ENCODE measurements at regions not wholly inside any gene's neighbourhood (a gene's known extent, or its start where the extent isn't known, plus 50 kb on each side); places are given as distances from the start of the nearest gene placed in this dataset.
"Not testable (repeated sequence)": the region's sequence is repeated elsewhere in the genome, so short reads cannot be mapped to it uniquely, and the experiment has no call there.

DNA sequence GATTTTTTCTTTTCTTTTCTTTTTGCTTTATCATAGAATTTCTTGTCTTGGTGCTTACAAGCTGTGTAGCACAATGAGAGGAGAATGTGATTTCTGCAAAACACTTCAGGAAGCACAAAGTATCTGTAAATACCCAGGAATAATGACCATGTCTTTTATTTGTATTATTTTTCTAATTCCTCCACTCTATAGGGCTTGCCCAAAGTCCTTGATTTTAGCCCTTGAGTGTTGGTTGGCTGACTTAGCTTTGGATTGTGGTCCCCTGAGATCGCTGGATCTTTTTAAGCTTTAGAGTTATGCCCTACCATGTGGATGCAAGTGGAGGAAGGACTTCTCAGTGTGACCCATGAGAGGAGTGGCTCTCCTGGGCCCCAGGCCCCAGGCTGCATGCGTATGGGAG is 52.2 kb downstream of the HOXC4 start:
- not testable (repeated sequence) for DNase-seq

DNA sequence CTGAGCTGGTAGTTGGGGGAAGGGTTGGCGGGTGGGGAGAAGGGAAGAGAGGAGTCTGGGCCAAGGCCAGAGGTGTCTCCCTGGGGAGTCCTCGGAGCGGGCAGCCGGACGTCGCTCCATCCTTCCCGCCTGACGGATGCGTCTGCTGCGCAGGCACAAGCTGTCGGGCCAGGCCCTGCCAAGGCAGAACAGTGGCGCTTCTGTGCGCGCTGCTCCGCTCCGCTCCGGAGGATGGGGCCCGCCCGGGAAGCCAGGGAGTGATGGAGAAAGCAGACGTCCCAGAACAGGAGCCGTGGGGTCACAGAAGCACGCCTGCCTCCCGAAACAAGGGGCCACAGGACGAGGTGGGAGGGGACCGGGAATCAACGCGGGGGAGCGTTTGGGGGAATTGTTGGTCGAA is 52.6 kb downstream of the HOXC4 start:
- not testable (repeated sequence) for DNase-seq

DNA sequence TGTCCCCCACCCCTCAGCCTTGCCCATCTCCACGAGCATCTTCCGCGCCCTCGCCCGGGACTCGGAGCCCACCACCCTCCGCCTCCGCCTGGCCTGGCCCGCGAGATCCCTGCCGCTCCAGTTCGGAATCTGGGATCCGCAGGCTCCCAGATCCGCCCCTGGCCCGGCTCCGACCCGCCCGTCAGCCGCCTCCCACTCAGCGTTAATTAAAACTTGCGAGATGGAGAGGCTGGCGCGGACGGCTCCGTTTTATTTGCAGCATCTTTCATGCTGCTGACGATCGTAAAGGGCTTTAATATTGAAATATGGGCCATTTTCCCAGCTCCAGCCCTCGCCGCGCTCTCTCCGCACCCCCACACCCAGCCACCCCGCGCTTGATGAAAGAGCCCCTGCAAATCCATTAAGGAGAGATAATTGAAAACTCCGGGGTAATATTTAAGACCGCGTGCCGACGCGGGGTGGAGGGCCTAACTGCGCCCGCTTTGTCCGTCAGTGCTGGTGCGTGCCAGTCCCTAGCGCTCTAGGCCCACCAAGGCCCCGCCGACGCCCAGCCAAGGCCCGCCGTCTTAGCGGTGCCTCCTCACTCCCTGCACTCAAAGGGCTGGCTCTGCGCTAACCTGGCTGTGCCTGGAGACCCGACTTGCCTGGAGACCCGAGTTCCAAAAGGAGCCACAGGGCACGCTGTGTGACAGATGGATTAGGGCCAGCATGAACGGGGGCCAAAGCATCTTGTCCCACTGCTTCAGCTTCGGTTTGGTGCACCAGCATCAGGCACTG is 53.4 kb downstream of the HOXC4 start:
- not testable (repeated sequence) for DNase-seq

DNA sequence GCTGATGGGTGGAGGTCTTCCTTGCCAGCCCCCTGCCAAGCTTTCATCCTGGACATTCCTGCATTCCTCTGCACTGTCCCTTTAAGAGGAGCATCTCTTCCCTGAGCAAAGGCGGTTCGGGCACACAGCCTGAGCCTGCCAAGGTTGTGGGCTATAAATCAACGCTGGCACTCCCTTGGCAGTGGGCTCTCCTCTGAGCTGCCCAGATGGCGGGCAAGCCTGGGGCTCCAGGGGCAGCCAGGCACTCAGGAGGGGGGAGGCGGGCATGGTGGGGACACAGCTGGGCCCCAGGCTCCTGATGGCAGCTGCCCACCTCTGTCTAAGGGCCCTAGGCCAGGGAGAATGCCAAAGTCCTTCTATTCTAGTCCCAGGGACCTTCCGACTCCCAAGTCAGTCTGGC is 58.7 kb downstream of the HOXC4 start:
- not testable (repeated sequence) for DNase-seq

DNA sequence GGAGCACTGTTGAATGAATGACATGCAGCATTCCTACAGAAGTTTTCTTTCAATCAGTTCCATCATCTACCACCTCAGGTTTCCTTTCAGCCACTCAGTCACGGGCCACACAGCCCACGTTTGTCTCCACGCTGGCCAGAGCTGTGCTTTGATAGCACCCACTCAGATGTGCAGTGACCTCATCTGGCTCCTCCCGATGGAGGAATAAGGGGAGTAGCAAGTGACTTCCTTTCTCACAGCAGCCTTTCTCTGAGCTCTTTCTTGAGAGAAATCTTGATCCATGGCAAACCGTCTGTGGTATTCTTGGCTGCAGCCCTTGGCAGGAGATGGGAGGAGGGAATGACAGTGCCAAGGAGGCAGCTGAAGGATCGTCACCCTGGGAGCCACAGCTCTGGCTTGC is 62.4 kb downstream of the HOXC4 start:
- DNase-seq, result not testable (repeated sequence)

DNA sequence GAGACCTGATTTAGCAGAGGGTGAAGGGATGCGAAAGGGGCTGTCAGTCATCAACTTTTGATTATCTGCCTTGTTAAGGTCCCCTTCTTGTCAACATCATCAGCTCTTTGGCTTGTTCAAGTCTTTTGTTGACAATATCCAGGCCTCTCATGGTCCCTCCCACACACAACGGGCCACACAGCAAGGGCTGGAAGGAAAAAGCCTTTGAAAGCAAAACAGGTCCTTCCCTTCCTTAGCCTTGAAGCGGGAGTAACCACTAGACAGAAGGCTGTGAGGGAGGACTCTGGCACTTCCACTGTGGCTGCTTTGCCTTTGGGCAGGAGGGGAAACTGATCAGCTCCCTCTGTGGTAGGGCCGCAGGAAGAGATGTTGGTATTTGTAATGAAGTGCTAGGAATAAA is 63.8 kb downstream of the HOXC4 start:
- DNase-seq, result not testable (repeated sequence)

DNA sequence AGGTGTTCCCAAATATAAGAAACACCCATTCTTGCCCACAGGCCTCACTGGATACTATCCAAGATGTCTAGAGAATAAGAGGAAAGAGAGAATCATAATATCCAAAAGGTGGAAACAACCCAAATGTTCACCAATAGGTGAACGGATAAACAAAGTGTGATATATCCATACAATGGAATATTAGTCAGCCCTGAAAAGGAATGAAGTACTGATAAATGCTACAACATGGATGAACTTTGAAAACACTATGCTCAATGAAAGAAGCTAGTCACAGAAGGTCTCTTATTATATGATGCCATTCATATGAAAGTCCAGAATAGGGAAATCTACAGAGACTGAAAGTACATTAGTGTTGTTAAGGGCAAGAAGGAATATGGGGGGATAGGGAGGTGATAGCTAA is 65.4 kb downstream of the HOXC4 start:
- not testable (repeated sequence) for DNase-seq

DNA sequence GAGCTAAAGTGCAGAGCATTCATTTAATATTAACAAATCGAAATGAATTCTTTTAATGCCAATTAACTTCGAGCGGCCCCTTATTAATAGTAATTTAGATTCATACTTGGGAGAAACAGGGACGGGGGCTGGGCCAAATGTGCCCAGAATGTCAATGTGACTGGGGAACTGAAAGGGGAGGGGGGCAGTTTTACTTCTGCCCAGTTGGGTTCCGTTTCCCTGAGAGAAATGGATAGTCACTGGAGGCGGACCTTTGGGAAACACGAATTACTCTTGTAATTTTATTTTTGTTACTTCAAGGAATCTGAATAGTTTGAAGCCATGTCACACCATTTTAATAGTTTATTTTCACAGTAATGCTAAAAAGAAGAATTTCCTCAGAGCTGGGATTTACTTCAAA is 64.8 kb downstream of the SMUG1 start:
- DNase-seq, result not testable (repeated sequence)

DNA sequence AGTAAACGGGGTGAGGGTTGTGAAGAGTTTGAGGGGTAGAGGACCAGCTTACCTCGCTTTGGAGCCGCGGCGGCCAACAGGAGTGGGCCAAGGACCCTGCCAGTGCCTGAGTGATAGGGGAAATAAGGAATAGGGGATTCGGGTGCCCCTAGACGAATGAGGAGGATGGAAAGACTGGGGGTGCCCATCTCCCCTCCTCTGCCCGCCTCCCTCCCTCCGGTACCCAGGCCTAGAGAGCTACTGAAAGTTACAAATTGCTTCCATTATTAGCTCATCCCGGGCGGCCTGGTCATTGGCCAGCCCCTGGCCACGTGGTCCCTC is 63.1 kb downstream of the SMUG1 start:
- DNase-seq, result not testable (repeated sequence)

DNA sequence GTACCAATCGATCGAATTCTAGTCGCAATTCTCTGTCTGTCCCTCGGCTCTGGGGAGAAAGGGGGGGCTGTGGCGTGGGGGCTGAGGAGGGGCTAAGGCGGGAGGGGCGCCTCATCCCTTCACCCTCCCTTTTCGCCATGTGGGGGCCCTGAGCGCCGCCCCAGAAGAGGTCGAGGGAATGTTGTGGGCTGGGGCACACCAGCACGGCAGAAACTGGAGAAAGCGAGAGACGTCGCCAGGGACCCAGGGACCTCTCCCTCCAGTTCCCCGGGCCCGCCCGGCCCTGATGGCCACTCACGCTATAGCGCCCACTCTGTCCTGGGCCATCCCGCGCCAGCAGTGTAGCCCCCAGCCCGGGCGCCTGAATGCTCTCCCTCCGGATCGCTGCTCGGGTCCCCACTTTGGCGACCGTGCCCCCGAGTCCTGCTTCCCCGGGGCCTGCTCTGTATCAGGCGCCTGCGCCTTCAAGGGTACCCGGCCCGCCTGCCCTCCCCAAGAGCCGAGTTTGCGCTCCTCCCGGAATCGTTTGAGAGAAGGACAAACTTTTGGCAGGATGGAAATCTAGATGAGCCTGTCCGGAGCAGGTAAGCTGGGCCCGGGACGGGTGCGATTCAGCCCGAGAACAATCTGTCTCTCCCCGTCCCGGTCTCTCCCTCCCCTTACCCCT is 62.6 kb downstream of the SMUG1 start:
- DNase-seq, result peak; percentile 10

DNA sequence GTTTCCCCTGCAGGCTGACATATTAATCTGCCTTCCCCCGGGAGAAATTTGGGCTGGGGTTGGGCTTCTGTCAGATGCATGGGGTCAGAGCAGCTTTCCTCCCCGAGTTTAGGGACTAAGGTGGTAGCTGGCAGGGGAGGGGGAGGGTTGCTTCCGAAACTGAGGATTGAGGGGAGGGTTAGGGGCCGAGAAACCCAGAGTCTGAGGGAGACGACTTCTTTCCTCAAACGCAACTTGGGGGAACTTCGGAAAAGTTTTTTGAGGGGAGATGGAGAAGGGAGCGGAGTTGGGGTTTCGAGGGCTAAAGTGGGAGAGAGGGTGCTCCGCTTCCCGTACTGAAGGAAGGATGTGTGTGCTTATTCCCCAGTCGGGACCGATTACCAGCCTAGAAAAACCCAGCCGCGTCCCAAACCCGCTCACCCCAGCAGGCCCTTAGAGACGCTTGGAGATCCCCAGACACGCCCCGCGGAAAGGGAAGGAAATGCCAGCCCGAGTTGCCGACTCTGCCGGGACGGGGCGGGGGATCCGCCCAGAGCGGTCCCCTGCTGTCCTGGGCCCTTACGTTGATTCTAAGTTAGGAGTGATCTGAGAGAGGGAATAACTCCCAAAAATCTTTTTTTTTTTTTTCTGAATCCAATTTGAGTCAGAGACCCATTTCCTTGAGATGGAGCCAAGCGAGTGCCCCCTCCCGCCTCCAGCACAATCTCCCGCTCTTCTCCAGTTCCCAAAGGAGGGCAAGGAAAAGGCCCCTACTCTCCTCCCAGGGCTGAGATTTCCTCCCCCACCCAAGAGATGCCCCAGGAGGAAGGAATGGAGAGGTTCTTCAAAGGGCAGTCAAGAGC is 61.9 kb downstream of the SMUG1 start:
- DNase-seq, result no peak

DNA sequence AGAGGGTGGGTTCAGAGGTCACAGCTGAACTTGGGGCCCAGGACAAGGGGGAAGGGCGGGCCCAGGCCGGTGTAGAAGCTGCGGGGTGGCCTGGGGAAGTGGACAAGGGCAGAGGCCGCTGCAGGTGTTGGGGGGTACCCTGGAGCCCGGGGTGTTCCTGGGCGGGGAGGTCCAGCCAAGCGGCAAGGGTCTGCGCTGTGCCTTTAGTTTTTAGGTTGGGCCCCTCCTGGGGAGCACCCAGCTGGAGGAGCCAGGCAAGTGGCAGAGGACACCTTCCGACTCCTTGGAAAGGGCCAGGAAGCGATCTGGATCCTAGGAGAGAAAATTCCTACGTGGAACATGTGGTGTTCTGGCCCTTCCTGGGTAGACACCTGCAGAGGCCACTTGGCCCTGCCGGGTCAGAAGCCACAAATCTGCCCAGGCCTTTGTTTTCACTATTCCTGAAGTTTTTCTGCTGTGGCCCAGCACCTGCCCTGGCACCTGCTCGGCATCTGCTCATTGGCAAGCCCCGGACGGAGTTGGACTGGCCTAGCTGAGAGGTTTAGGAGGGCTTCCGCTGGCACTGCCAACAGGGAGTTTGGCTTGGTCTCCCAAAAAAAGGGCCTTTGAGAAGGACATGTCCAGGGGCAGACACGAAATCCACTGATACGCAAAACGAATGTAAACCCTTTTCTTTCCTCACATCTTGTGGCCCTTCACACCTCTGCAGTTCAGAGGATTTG is 61.1 kb downstream of the SMUG1 start:
- DNase-seq, result no peak

DNA sequence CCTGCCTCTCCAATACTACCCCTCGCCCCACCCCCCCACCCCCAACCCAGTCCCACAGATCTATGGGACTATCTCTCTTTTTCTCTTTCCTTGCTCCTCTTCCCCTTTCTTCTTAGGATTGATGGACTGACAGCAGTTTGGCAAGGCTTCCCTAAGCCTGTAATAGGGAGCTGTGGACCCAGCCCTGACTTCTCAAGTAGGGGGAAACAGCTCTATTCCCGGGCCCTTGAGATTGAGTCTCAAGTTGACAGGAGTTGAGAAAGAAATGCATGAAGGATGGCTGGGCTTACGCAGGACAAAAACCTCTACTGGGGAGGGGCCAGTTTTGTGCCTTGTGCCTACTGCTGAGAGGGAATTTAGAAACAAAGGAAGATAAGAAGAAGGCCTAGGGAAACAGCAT is 60.4 kb downstream of the SMUG1 start:
- no peak for DNase-seq

DNA sequence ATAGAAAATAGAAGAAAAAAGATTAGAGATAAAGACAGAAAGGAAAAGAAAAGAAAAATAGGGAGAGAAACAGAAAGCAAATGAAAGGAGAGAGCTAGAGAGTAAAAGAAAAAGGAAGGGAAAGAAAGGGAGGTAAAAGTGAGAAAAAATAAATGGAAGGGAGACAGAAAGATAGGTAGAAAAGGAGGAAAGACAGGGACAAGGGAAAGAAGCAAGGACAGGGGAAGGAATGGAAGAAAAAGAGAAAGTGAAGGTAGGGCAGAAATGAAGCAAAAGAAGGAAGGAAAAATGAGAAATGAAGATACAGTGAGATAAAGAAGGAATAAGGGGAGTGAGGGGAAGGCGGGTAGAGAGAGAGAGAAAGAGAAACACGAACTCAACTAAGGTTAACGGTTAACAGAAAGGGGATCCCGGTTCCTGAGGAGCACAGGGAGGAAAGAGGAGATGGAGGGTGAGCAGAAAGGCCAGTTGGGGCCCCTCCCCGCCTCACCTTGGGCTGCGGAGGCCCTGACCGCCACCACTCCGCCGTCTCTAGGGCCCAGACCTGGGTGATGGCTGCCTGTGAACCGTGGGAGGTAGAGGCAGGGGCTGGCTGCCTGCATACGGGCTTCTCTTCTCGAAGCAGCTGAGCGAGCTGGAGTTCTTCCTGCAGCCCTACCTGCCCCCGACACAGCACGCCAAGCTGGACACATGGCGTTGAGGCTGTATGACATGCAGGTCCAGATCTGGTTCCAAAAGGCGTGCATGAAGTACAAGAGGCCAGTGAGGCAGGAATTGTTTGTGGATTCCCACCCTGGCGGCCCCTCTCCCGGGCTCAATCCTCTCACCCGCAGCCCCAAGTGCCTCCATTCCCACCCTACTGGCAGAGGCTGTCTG is 59.5 kb downstream of the SMUG1 start:
- DNase-seq, result no peak
